Kidney epithelial cell (primary cell): ENCODE measurements at regions not wholly inside any gene's neighbourhood (a gene's known extent, or its start where the extent isn't known, plus 50 kb on each side); places are given as distances from the start of the nearest gene placed in this dataset.
"Not testable (repeated sequence)": the region's sequence is repeated elsewhere in the genome, so short reads cannot be mapped to it uniquely, and the experiment has no call there.

Experiments
- DNase-seq: peaks from one replicate; pipeline ENCODE4 v3.0.0-alpha.2; 2010; ENCODE audit warnings: low read depth
- H3K27me3 ChIP-seq: 2 replicates; pipeline ENCODE4 v1.6.0; 2011; ENCODE audit warnings: low read length; ENCODE audit not compliant: control insufficient read depth, insufficient read depth
- H3K36me3 ChIP-seq: 2 replicates; pipeline ENCODE4 v1.5.1; 2011; ENCODE audit warnings: low read length; ENCODE audit not compliant: control insufficient read depth, insufficient read depth
- H3K4me3 ChIP-seq: 2 replicates; pipeline ENCODE4 v1.5.1; 2011; ENCODE audit warnings: low read depth, mild to moderate bottlenecking, control low read depth, low read length
- TF ChIP-seq, protein P1 (sequence below): IDR thresholded peaks from 2 replicates; pipeline ENCODE4 v1.5.1; 2011; ENCODE audit warnings: mild to moderate bottlenecking, moderate library complexity, low read length, control low read depth, inconsistent platforms; ENCODE audit not compliant: insufficient read depth, poor library complexity, severe bottlenecking

DNA sequence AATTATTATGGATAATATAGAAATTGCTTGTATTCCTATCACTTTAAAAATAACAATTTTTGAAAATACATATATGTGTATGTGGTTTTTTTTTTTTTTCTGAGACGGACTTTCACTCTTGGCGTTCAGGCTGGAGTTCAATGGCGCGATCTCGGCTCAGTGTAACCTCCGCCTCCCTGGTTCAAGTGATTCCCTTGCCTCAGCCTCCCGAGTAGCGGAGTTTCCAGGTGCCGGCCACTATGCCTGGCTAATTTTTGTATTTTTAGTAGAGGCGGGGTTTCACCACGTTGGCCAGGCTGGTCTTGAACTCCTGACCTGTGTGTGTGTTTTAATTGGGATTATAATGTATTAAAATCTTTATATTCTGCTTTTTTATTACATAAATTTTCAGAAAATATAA lies 97.9 kb upstream of the NUDT6 start:
- no peak overlapping the region for H3K4me3 ChIP-seq
- TF ChIP-seq, protein P1, sequence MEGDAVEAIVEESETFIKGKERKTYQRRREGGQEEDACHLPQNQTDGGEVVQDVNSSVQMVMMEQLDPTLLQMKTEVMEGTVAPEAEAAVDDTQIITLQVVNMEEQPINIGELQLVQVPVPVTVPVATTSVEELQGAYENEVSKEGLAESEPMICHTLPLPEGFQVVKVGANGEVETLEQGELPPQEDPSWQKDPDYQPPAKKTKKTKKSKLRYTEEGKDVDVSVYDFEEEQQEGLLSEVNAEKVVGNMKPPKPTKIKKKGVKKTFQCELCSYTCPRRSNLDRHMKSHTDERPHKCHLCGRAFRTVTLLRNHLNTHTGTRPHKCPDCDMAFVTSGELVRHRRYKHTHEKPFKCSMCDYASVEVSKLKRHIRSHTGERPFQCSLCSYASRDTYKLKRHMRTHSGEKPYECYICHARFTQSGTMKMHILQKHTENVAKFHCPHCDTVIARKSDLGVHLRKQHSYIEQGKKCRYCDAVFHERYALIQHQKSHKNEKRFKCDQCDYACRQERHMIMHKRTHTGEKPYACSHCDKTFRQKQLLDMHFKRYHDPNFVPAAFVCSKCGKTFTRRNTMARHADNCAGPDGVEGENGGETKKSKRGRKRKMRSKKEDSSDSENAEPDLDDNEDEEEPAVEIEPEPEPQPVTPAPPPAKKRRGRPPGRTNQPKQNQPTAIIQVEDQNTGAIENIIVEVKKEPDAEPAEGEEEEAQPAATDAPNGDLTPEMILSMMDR = no peak
- DNase-seq = no peak
- H3K36me3 ChIP-seq = no peaks in the 10 kb centered on the region
- no peaks in the 10 kb centered on the region for H3K27me3 ChIP-seq

DNA sequence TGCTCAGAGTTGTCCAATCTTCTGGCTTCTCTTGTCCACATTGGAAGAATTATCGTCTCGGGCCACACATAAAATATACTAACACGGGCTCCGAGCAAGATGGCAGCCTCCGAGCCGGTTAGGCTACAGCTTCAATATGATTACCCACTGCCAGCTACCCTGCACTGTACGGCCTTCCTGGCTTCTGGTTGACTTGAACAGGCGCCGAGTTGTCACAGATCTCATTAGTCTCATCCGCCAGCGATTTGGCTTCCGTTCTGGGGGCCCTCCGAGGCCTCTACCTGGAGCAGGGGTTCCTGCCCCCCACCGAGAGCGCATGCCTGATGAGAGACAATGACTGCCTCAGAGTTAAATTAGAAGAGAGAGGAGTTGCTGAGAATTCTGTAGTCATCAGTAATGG lies 101.2 kb upstream of the NUDT6 start:
- Histone ChIP-seq H3K36me3 (no peaks in the 10 kb centered on the region), H3K4me3 (no peak overlapping the region), H3K27me3 (no peaks in the 10 kb centered on the region)
- DNase-seq = no peak
- TF ChIP-seq, protein P1 = no peak

DNA sequence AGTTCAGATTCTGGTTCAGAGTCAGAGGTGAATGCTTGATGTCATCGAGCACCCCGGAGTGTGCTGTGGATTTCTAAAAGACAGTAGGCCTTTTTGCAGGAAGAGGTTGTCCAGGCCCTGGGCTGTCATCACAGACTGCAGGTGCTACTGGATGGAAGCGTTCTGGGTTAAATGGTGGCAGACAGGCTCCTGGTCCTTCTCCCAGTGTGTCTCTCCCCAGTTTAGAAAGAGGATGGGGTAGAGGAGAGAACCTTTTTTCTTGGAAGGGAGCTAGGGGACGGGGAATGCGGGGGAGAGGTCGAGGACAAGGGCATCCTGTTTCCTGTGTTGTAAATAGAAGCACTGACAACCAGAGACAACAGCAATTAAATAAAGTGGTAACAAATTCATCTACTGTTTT lies 102.3 kb upstream of the NUDT6 start:
- no peak for DNase-seq
- no peaks in the 10 kb centered on the region for H3K27me3 ChIP-seq
- TF ChIP-seq, protein P1 = no peak
- H3K4me3 ChIP-seq = no peak overlapping the region
- no peaks in the 10 kb centered on the region for H3K36me3 ChIP-seq

DNA sequence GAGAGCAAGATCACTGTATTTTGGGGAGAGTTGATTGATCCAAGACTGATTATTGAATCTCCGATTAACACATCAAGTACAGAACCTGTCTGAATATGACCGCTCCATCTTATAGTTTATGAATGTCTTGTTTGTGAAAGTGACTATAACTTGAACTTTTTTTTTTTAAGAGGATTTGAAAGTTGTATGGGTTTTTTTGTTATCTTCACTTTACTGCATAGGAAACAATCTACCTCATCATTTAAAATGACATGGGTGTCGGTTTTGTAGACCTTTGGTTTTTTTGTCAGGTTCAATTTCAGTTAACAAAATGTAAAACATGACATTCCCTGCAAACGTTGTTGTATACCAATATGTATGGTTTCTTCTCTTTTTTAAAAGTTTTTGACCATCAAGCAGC lies 103.0 kb upstream of the NUDT6 start:
- H3K27me3 ChIP-seq = no peaks in the 10 kb centered on the region
- TF ChIP-seq, protein P1 = no peak
- DNase-seq = no peak
- no peaks in the 10 kb centered on the region for H3K36me3 ChIP-seq
- no peak overlapping the region for H3K4me3 ChIP-seq

DNA sequence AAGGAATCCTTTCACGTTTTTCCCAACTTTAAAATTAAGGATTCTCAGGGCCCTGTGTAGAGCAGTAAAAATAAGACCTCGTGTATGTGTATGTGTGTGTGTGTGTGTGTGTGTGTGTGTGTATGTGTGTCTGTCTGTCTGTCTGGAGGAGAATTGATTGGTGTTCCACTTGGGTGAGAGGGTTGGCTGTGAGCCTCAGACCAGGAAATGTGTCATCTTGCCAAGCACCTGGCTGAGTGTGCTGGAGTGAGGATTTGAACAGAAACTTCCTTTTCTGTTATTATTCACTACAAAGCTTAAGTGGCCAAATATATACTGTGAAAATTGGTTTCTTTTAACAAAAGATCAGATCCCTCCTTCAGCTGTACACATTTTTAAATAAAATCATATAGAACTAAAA lies 103.6 kb upstream of the NUDT6 start:
- peak; percentile 72 for DNase-seq
- not testable (repeated sequence) for H3K4me3 ChIP-seq, H3K27me3 ChIP-seq, H3K36me3 ChIP-seq

DNA sequence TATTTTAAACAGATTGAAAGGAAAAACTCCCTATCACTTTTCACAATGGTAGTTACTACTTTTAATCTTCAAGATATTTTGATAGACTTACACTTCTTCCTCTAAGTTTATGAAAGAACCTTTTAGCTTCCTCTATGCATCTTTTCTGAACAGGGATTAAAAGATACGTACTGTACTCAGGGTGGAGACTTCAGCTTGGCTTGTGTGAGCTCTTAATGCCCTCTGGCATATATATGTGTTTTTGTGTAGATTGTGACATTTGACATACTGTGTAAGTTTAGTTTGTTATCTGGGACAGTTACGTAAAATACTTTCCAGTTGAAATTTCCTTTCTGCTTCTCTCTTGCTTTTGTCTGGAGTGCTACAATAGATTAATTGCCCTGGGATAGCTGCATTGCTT lies 109.3 kb upstream of the NUDT6 start:
- TF ChIP-seq, protein P1 = no peak

More for the DNA sequence above, 109.3 kb upstream of the NUDT6 start:
- Histone ChIP-seq H3K4me3 (no peak overlapping the region), H3K27me3 (no peaks in the 10 kb centered on the region), H3K36me3 (no peaks in the 10 kb centered on the region)
- DNase-seq = no peak
